ENCODE measurements at regions not wholly inside any gene's neighbourhood (a gene's known extent, or its start where the extent isn't known, plus 50 kb on each side); places are given as distances from the start of the nearest gene placed in this dataset.

DNA sequence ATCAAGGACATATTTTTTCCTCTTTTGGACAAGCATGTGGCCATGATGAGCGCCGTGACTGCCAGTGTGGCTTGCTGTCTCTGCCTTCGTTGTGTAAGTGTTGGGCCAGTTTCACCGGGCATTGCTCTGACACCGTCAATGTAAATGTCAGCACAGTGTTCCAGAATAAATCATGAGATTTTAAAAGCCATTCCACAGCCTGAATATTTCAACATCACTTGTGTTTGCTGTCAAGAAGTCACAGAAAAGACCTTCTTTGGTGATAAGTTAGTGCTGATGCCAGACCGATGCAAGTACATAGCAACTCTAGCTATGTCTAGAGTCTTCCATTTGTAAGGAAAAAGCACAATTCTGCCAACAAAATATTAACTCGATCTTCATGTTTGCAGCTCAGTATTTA is 467.8 kb downstream of the TBC1D22A start:
- no peak for TF ChIP-seq CTCF (IDR thresholded peaks at IDR 0.05; ENCODE audit: low read depth, low read length)
- no peak for TF ChIP-seq POLR2A (IDR thresholded peaks at IDR 0.05; ENCODE audit: extremely low read depth, insufficient read length)
- TF ChIP-seq MAX (IDR thresholded peaks at IDR 0.05; ENCODE audit: low read depth, low read length) = no peak

Measured in NB4 (cell line).